ENCODE measurements at regions not wholly inside any gene's neighbourhood (a gene's known extent, or its start where the extent isn't known, plus 50 kb on each side); places are given as distances from the start of the nearest gene placed in this dataset.
"Not testable (repeated sequence)": the region's sequence is repeated elsewhere in the genome, so short reads cannot be mapped to it uniquely, and the experiment has no call there.

GRCh38 chr4:26052663-26053541 lies 138.9 kb downstream of the SMIM20 start:
- intact Hi-C loops (cut with DNase I) = no loop called here

GRCh38 chr4:26053761-26054160 lies 139.7 kb downstream of the SMIM20 start:
- Histone ChIP-seq H3K4me1 (peaks cover 26% of the 10 kb centered on the region), H3K36me3 (no peaks in the 10 kb centered on the region), H3K9me3 (no peaks in the 10 kb centered on the region), H3K27me3 (no peaks in the 10 kb centered on the region), H3K4me3 (no peak overlapping the region), H3K27ac (no peak overlapping the region)
- intact Hi-C loops (cut with DNase I) = no loop called here
- TF ChIP-seq CTCF (IDR thresholded peaks at IDR 0.05) = no peak
- no peak for TF ChIP-seq POLR2A (IDR thresholded peaks at IDR 0.05)
- TF ChIP-seq POLR2AphosphoS5 (IDR thresholded peaks at IDR 0.05; ENCODE audit: insufficient read depth in 1 of 2, low read depth in 1 of 2) = no peak
- DNase-seq (ENCODE audit: extremely low spot score in 2 of 2) = no peak

More at GRCh38 chr4:26052663-26053541, 138.9 kb downstream of the SMIM20 start:
- Histone ChIP-seq H3K9me3 (no peaks in the 10 kb centered on the region), H3K4me3 (no peak overlapping the region), H3K27ac (no peak overlapping the region), H3K36me3 (no peaks in the 10 kb centered on the region), H3K4me1 (peaks cover 32% of the 10 kb centered on the region), H3K27me3 (no peaks in the 10 kb centered on the region)
- DNase-seq (ENCODE audit: extremely low spot score in 2 of 2) = no peak
- TF ChIP-seq POLR2AphosphoS5 (IDR thresholded peaks at IDR 0.05; ENCODE audit: insufficient read depth in 1 of 2, low read depth in 1 of 2) = no peak
- no peak for TF ChIP-seq POLR2A (IDR thresholded peaks at IDR 0.05)
- TF ChIP-seq CTCF (IDR thresholded peaks at IDR 0.05) = no peak

- Histone ChIP-seq H3K27me3 (no peaks in the 10 kb centered on the region), H3K9me3 (no peaks in the 10 kb centered on the region), H3K27ac (no peak overlapping the region), H3K4me3 (no peak overlapping the region), H3K36me3 (no peaks in the 10 kb centered on the region), H3K4me1 (peaks cover 8% of the 10 kb centered on the region)
- DNase-seq (ENCODE audit: extremely low spot score in 2 of 2) = no peak
- TF ChIP-seq POLR2A (IDR thresholded peaks at IDR 0.05) = no peak
- TF ChIP-seq CTCF (IDR thresholded peaks at IDR 0.05) = no peak
- TF ChIP-seq POLR2AphosphoS5 (IDR thresholded peaks at IDR 0.05; ENCODE audit: insufficient read depth in 1 of 2, low read depth in 1 of 2) = no peak
- intact Hi-C loops (cut with DNase I) = no loop called here
Observed at GRCh38 chr4:26055855-26056254, 141.8 kb downstream of the SMIM20 start.

- Histone ChIP-seq H3K4me3 (no peak overlapping the region), H3K36me3 (no peaks in the 10 kb centered on the region), H3K27ac (no peak overlapping the region), H3K4me1 (peaks cover 2% of the 10 kb centered on the region), H3K27me3 (no peaks in the 10 kb centered on the region), H3K9me3 (no peaks in the 10 kb centered on the region)
- intact Hi-C loops (cut with DNase I) = no loop called here
- no peak for TF ChIP-seq POLR2A (IDR thresholded peaks at IDR 0.05)
- no peak for TF ChIP-seq CTCF (IDR thresholded peaks at IDR 0.05)
- TF ChIP-seq POLR2AphosphoS5 (IDR thresholded peaks at IDR 0.05; ENCODE audit: insufficient read depth in 1 of 2, low read depth in 1 of 2) = no peak
- DNase-seq (ENCODE audit: extremely low spot score in 2 of 2) = no peak
Observed at GRCh38 chr4:26056406-26056805, 142.4 kb downstream of the SMIM20 start.

GRCh38 chr4:26057839-26058238 lies 143.8 kb downstream of the SMIM20 start:
- DNase-seq (ENCODE audit: extremely low spot score in 2 of 2); H3K4me3 ChIP-seq; H3K36me3 ChIP-seq; H3K9me3 ChIP-seq; intact Hi-C loops (cut with DNase I); H3K27ac ChIP-seq; H3K4me1 ChIP-seq; H3K27me3 ChIP-seq: not testable (repeated sequence)

Data from vagina (tissue), 2 donors.